Amygdala (tissue), 56 donors: ENCODE measurements at regions not wholly inside any gene's neighbourhood (a gene's known extent, or its start where the extent isn't known, plus 50 kb on each side); places are given as distances from the start of the nearest gene placed in this dataset.

Experiments
- DNase-seq, 56 donors: peaks; one replicate each; lab custom pipeline; 2025; lab: John Stamatoyannopoulos, UW

DNA sequence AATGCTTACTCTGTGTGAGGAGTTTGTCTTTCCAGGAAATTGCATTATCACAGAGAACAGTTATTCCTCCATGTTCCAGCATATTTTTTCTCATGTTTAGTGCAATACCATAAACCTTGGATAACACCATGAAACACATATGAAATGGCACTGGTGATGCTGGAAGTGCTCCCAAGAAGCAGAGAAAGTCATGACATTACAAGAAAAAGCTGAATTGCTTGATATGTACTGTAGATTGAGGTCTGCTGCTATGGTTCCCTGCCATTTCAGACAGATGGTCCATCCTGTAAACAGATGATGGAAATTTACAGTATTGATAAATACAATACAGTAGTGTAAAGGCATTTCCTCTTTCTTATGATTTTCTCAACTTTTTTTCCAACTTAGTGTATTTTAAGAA is 422.1 kb downstream of the LRRIQ3 start:
- DNase-seq: no peak

DNA sequence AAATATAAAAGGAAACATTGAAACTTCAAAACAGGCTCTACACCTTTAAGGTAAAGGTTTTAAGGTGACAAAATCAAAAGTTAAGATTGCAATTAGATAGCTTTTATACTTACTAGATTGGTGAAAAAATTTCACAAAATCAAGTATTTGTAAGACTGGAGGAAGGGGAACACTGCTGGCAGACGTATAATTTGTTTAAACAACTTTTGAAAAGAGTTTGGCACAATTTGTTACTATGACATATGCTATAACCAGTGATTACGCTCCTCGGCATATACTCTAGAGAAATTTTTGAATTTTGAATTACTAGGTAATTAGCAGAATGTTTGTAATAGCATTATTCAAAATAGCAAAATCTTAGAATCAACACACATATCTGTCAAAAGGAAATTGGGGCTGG is 425.0 kb downstream of the LRRIQ3 start:
- DNase-seq: no peak

DNA sequence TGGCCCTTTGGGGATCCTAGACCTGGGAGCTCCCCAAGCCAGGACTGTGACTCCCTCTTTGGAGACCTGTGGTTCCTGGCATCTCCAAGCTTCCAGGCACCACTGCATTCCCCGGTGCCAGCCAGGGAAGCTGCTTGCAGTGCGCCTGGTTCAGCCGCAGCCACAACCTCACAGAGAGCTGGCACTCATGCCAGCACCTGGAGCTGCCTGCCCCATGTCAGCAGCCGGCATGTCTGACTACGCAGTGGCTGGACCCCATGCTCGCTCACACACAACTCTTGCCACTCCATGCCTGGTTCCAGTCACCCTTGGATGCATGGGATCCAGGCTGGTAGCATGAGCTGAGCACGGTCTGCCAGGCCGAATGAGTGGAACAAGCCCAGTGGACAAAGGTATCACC is 426.6 kb downstream of the LRRIQ3 start:
- no peak for DNase-seq

DNA sequence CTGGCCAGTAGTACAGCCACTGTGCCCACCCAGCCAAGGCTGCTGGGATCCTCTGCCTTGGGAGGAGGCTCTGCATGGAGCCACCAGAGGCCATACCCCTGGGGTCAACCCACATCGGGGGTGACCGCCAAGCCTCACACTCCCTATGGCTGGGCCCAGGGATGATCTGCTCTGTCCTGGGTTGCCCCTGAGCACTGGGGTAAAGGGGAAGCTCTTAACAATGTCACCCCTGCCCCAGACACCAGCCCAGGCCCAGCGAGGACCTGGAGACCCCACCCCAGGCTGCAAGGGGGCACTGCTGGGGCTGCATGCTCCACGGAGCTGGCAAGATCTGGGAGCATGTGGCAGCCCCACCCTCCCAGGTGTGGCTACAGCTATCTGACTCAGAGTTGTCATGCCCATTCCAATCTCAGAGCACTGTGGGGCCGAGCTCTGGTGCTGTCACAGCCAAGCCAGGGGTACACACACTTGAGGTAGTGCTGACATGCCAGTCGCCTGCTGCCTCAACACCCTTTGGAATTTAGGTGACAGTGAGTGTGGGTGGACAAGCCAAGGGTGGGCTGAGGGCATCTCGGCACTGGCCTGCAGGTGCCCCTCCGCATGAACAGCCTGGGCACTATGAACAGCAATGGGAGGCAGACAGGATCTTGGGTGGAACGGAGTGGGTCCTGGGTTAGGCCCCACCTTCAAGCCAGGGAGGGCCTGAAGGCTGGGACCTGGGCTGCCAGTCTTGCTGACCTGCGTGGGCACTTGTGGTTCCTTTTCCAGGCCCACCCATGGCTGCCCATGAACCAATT is 427.7 kb downstream of the LRRIQ3 start:
- no peak for DNase-seq

DNA sequence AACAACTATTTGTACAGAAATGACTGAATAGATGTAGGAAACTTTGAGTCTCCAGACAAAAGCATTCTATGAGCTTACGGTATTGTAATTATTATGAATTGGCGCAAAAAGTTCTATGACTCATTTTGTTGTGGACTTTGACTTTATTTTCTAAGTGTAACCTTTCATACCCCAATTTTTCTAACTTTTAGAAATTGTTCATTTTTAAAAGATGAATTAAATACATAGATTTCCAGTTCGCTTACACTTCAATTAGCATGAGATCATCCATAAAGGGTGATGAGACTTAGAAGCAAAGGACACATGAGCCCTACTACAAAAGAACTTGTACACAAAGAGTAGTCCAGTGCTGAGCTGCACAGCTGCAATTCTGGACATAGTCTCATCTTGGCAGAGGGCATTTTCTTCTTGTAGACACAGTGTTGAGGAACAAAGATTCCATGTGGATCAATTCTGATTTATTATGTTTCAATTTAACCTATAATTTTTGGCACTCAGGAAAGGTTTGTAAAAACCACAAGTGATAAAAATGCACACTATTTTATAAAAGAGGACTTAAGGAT is 431.1 kb downstream of the LRRIQ3 start:
- no peak for DNase-seq

DNA sequence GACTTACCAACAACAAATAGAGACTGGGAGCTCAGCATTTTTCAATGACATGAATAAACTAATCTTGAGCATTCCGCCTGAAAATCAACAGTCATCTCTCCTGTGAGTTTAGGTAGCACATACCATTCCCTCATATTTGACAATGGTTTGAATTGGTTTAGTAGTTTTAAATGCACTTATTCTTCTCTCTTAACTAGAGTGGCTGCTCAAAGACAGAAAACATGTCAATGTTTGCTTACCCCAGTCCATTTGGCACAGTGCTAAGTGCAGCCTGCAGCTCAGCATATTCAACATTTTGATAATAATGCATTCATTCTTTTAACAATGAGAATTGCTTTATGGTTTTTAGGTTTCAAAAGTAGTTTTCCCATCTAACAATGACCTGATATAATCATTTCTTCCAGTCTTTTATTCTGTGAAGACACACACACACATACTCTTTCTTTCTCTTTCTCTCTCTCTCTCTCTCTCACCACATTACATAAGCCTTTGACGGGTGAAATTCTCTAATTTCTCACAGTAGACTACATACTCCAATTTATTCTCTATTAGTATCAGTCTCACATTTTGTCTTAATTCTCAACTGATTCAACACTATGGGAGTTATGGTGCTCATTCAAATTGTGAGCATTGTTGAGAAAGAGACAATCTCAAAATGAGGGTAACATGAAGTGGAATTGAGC is 432.3 kb downstream of the LRRIQ3 start:
- no peak for DNase-seq

DNA sequence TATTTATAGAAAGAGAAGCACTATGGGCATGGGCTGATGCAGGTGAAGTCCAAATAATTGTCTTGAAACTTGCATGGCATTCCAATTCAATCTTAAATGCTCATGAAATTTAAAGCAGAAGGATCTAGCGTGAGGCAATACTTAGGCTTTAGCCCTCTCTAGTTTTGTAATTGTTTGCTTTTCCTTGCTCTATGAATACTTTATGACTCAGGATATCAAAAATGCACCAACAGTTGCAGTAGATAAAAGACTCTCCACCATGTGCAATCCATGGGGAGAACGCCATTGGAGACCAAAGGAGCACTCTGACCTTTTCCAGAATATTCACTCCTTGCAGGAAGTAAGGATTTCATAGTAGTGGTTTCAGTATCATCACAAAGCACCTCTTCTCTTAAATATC is 436.4 kb downstream of the LRRIQ3 start:
- no peak for DNase-seq

DNA sequence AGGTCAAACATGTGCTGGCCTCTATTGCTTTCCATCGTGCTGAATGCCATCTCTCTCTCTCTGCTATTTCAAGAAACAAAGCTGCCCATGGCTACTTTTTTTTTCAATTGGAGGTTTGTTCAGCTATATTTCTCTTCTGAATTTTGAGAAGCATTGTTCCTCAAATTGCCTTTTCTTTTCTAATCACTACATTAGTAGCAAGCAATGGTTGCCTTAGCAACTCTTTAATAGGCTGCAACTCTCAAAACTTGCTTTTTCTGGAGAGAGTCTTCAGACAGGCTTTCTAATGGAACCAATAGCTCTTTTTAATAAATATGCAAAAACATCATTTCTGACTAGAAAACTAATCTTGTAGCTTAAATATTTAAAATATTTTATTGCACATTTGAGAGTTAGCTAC is 439.0 kb downstream of the LRRIQ3 start:
- DNase-seq: no peak

DNA sequence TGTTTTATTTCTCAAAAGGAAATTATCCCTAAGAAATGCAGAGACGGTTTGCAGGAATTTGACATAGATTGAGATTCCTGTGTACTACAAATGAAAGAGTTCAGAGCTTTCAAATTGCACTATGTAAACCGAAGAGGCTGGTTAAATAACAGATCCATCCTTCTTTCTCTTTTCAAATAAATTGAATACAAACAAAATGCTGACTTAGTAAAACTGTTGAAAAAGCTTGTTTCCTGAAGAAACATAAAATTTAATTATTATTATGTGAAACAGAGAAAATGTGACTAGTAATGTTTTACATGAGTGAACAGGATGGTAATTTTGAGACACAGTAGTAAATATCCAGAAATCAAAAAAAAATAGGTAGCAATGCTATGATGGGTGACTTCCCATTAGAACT is 441.2 kb downstream of the LRRIQ3 start:
- DNase-seq: no peak

DNA sequence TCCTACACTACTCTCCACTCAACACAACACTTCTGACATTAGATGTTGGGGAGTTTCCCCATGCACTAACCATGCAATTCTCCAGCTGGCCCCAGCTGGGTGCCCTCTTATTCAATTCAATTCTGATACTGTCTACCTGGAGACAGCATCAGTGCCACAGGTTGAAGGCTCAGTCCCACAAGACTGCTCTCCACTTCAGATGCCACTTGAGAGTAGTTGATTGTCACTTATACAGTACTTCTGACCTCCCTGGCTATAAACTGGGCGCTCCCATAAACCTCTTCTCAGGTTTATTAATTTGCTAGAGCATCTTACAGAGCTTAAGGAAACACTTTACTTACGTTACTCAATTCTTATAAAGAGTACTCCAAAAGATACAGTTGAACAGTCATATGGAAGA is 442.3 kb downstream of the LRRIQ3 start:
- no peak for DNase-seq

DNA sequence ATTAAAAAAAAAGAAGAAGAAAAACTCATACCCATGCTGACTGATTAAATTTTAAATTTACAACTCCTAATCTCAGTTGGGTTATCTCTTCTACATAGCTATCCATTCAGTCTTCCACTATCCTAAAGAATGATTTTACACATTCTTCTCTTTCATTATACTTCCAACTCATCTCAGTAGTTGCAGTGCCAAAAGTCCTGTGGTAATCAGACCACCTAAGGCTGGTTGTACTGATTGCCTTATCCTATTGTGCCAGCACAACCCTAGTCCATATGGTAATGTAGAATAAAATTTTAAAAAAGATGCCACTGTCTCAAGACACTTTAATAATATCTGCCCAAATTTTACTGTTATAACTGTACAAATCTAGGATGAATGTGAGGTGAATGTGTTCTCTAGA is 448.0 kb downstream of the LRRIQ3 start:
- DNase-seq: no peak

DNA sequence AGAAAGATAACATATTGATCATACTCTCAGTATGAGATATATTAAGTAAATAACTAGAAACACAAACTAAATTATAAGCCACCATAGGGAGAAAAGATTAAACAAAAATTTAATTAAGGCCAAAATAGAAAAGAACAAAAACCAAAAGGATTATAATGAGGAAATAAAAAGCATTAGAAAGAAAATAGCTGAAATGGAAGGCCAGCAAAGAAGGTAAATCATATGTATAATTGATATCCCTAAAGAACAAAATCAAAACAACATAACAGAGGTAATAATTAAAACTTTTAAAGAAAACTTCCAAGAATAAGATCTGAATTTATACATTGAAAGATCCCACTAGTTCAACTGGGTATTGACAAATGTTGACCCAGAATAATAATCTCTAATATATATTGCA is 453.0 kb downstream of the LRRIQ3 start:
- DNase-seq: no peak

DNA sequence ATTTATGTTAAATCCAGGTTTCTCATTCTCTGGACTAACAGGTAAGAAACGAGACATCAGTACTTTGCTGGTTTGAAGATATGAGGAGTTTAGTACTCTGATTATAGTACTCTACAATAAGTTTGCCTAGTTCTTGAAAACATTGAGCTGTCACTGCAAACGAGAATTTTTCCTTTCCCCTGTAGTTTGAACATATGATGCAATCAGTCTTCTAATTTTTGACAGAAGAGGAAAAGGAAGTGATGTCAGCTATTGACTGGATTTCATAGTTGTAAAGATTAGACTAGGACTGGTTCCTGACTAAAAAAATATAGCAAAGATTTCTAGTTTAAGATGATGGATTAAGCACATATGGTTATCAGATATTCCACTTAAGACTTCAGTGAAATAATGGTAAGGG is 461.9 kb downstream of the LRRIQ3 start:
- no peak for DNase-seq

DNA sequence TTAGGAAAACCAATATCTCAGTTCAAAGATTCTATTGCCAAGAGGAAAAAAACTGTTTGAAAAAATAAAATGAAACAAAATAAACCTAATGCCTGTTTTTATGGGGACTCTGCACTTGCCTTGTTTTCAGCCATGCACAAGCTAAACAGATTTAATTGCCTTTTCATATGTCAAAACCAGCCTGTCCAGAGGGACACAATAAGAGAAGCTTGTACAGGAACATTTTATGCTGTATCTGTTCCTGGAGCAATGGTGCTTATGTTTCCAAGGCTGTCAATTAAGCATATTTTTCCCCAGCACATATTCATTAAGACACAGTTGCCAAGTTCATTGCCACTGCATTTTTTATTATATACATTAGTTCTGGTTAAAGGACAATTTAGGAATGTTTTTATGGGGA is 470.9 kb downstream of the LRRIQ3 start:
- no peak for DNase-seq

DNA sequence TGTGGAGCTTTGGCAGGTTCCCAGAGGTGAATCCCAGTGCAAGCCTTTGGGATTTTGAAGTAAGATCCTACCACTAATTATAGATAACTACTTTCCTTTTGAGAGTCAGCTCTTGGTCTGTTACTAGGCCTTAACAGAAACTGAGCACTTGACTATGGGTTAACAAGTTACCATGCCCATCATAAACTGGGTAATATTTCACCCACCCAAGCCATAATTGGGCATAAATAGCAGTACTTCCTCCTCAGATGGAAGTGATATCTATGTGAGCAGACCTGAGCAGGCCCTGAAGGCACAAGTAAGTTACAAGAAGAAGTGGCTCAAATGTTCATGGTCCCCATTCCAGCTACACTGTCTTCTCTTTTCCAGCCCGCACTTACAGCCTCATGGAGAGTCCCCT is 475.9 kb downstream of the LRRIQ3 start:
- DNase-seq: no peak

DNA sequence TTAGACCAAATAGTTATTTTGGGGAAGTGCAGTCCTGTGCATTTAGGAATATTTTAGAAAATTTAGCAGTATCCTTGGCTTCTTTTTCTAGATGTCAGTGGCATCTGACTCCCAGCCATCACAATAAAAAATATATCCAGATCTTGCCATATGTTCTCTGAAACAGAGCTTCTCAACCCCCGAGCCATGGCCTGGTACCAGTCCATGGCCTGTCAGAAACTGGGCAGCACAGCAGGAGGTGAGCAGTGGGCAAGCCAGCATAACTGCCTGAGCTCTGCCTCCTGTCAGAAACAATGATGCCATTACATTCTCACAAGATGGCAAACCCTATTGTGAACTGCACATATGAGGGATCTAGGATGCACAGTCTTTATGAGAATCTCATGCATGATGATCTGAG is 480.0 kb downstream of the LRRIQ3 start:
- DNase-seq: no peak

DNA sequence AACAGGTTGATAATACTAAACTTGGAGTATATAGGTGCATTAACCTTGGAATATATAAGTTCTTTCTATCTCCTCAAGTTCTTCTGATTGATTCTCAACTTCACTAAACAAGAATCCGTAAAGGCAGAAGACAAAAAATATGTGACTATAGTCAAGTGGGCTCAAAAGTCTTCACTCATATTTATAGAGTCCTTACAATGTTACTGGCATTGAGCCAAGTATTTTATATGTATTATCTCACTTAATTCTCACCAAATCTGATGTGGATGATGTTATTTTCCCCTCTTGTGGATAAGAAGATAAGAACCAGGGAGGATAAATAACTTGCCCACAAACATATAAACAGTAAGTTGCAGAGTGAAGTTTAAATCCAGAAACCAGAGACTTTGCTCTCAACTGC is 486.9 kb downstream of the LRRIQ3 start:
- DNase-seq: no peak

DNA sequence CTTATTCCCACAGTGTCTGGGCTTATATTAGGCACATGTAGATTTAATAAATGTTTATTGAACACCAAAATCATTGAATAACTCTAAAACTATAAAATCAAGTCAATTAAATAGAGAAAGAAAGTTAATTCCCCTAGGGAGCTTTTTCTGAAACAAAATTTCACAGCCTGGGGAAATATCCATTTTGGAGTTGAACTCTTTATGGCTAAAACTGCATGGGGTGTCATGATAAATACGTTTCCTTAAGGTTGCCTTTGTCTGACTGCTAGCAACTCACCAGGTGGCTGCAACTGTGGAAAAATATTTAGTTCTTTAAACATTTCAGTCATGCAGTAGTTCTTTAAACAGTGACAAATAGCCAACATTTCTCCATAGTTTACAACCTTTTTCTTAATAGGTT is 496.1 kb downstream of the LRRIQ3 start:
- no peak for DNase-seq

DNA sequence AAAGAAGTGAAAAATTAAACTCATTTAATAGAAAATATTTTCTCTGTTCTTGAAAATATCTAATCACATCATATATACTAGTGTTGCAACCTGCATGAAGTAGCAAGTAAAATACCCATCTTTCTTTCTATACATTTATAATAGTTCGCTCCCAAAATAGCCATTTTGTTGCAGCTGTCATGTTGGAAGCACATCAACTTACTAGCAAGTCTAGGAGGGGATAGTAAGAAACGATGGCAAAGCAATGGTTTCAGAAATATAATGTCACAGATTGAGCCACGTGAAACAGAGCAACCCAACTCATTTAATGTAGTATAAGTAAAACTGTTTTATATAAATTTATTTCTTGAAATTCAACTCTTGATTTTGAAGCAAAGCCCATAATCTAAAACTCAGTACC is 521.8 kb downstream of the LRRIQ3 start:
- DNase-seq: no peak

DNA sequence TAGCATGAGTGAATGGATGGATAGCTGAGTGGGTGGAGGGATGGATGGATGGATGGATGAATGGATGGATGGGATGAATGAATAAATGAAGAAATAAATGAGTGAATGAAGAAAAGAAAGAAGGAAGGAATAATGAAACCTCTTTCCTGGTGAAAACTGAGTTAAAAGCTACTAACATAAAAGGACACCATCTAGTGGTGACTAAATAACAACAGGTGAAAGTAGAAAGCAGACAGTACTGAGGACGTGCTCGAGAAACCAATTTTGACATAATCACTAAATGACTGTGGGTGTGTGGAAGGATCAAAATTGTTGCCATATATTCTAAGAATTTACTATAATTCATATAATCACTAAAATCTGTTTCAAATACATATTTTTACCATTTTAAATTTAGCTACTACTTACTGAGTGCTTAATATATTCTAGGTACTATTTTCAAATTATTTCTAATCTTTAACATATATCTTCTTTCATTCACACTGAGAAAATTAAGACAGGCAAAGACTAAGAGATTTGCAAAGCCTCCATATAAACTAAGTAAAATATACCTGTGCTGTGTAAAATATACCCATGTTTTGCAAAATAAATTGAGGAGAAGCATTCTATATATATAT is 522.9 kb downstream of the LRRIQ3 start:
- DNase-seq: no peak

DNA sequence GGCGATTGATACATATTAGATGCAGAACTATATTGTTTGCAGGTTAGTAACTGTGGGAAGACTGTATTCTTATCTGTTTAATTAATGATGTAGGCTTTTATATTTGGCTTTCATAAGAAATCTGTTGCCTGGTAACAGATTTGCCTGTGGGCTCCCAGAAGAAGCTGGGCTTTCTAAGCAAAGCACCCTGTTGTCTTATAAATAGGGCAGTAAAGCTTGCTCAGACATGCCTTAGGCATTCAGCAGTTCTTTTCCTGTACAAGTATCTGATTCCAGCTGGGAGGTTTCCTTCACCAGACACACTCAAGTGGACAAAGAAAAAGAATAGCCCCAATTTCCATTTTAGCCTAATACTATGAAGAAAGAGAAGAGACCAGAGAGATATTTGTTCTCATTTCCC is 524.0 kb downstream of the LRRIQ3 start:
- peak in 6 of 56 donors; percentile 2 to 30 (median 4) for DNase-seq

DNA sequence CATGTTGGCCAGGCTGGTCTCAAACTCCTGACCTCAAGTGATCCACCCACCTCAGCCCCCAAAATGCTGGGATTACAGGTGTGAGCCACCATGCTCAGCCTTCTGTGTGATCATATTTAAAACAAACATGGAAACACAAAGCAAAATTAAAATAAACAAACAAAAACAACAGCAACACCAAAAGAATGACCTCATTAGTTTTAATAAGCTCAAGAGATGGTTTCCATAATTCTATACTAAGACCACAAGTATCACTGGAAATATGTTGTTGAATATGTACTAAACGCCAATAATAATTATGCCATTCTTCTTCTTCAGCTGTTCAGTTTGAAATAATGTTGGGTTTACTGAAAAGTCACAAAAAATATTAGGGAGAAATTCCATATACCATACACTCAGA is 526.4 kb downstream of the LRRIQ3 start:
- DNase-seq: no peak
